ENCODE measurements at regions not wholly inside any gene's neighbourhood (a gene's known extent, or its start where the extent isn't known, plus 50 kb on each side); places are given as distances from the start of the nearest gene placed in this dataset.

DNA sequence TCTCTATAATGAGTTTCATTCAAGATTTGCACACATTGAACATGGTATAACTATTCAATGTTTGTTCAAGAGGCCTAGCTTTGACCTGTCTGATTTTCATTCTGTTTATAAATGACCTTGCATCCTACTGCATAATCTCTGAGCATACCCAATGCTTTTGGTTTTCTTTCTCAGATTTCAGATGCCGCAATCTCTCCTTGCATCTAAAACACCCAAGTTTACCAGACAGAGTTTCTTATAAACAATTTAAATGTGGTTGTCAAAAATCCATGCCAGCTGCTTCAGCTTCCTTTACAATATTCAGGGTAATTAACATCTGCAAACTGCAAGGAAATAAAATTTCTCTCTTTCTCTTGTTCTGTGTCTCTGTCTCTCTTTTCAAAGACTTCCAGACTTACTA lies 123.0 kb upstream of the PCDH18 start:
- DNase-seq (ENCODE audit: insufficient read length, low spot score) (no peak), FAIRE-seq (no peak)
- TF ChIP-seq TAF1 (IDR thresholded peaks at IDR 0.05; ENCODE audit: low read depth, low read length): no peak
- no peak for TF ChIP-seq POU2F2 (IDR thresholded peaks at IDR 0.05; ENCODE audit: low read depth, low read length)
- no peak for TF ChIP-seq PAX5 (IDR thresholded peaks at IDR 0.05; ENCODE audit: insufficient read depth, low read length, severe bottlenecking)

DNA sequence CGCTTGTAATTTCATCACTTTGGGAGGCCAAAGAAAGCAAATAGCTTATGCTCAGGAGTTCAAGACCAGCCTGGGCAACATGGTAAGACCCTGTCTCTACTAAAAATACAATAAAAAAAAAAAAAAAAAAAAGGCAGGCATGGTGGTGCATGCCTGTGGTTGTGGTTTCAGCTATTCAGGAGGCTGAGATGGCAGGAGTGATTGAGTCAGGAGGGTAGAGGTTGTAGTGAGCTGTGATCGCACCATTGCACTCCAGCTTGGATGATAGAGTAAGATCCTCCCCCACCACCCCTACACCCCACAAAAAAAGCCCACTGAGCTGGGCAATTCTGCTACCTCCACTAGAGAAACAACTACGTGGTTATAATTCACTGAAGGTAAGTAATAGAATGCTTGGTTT lies 118.8 kb upstream of the PCDH18 start:
- DNase-seq (ENCODE audit: insufficient read length, low spot score): no peak
- no peak for FAIRE-seq
- TF ChIP-seq PAX5 (IDR thresholded peaks at IDR 0.05; ENCODE audit: insufficient read depth, low read length, severe bottlenecking) (no peak), POLR2AphosphoS5 (IDR thresholded peaks at IDR 0.05; ENCODE audit: low read depth, low read length) (no peak)

DNA sequence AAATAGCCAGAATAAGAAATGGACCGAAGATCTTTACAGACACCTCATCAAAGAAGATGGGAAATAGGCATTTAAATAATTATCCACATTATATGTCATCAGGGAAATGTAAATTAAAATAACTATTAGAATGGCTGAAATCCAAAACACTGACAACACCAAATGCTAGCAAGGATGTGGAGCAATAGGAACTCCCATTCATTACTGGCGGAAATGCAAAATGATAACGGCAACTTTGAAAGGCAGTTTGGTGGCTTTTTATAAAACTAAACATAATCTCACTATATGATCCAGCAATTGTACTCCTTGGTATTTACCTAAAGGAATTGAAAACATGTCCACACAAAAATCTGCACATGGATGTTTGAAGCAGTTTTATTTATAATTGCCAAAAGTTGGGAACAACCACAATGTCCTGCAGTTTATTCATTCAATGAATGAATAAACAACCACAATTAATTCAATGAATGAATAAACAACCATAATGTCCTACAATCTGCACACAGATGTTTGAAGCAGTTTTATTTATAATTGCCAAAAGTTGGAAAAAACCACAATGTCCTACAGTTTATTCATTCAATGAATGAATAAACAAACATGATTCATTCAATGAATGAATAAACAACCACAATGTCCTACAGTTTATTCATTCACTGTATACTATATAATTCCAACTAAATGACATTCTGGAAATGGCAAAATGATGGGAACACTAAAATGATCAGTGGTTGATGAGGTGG lies 117.6 kb upstream of the PCDH18 start:
- TF ChIP-seq POU2F2 (IDR thresholded peaks at IDR 0.05; ENCODE audit: low read depth, low read length): no peak
- TF ChIP-seq POLR2A (IDR thresholded peaks at IDR 0.05; ENCODE audit: low read depth, low read length): no peak
- TF ChIP-seq TAF1 (IDR thresholded peaks at IDR 0.05; ENCODE audit: low read depth, low read length): no peak
- TF ChIP-seq PAX5 (IDR thresholded peaks at IDR 0.05; ENCODE audit: insufficient read depth, low read length, severe bottlenecking): no peak
- TF ChIP-seq SPI1 (IDR thresholded peaks at IDR 0.05; ENCODE audit: low read depth, low read length): no peak
- TF ChIP-seq POLR2AphosphoS5 (IDR thresholded peaks at IDR 0.05; ENCODE audit: low read depth, low read length): no peak
- FAIRE-seq (no peak), DNase-seq (ENCODE audit: insufficient read length, low spot score) (no peak)

DNA sequence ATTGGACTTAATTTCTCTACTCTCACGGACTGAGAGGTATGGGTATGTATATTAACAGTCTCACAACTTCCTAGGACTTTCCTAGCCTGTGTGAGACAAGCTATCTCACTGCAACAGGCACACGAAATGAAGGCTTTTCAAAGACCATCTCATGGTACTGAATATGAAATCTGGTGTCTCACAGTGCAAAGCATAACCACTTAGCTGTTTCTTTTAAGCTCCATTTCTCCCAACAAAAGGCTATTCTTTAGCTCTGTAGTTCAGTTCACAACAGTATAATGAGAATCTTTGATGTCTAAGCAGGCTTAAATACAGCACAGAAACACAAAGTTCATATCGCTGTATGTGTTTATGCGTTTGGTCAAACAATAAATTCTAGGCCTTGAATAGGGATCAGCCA lies 116.2 kb upstream of the PCDH18 start:
- FAIRE-seq: no peak
- TF ChIP-seq POLR2AphosphoS5 (IDR thresholded peaks at IDR 0.05; ENCODE audit: low read depth, low read length): no peak
- TF ChIP-seq PAX5 (IDR thresholded peaks at IDR 0.05; ENCODE audit: insufficient read depth, low read length, severe bottlenecking): no peak
- no peak for TF ChIP-seq TAF1 (IDR thresholded peaks at IDR 0.05; ENCODE audit: low read depth, low read length)
- TF ChIP-seq SPI1 (IDR thresholded peaks at IDR 0.05; ENCODE audit: low read depth, low read length): no peak
- TF ChIP-seq POLR2A (IDR thresholded peaks at IDR 0.05; ENCODE audit: low read depth, low read length): no peak
- no peak for TF ChIP-seq POU2F2 (IDR thresholded peaks at IDR 0.05; ENCODE audit: low read depth, low read length)
- DNase-seq (ENCODE audit: insufficient read length, low spot score): no peak

DNA sequence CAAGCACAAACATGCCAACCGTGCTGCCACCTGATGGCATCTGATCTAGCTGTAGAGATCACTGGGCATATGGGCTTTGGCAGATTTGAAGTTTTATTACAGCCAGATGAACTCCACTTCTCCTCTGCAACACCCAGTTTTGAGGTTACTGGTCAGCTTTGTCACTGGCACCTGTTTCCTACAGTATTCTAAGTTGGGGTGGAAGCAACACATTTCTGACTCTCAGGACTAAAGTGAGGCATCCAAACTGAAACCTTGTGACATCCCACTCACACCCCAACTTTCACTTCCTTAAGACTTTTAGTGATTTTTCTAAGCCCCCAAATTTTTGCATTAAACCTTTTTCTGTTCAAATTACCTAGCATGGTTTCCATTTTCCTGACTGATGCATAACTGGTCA lies 115.1 kb upstream of the PCDH18 start:
- DNase-seq (ENCODE audit: insufficient read length, low spot score) (peak; percentile 19), FAIRE-seq (no peak)
- TF ChIP-seq TAF1 (IDR thresholded peaks at IDR 0.05; ENCODE audit: low read depth, low read length) (no peak), SPI1 (IDR thresholded peaks at IDR 0.05; ENCODE audit: low read depth, low read length) (peak; percentile 94), POLR2A (IDR thresholded peaks at IDR 0.05; ENCODE audit: low read depth, low read length) (no peak)

DNA sequence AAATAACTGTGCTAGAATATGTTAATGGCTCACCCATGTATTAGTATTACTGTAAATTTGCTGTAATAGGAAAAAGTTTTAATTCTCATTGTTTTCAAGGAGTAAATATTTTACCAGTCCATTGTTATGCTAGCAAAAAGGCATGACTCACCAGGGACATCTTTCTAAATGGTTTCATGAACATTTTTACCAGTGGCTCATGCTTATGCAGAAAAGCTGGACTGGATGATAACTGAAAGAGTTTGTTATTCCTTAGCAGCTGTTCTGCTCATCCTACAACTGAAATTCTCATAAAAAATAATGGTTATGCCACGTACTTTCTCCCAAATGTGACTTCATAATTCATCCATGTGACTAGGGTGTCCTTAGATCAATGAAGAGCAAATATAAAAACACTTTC lies 111.9 kb upstream of the PCDH18 start:
- DNase-seq (ENCODE audit: insufficient read length, low spot score): no peak
- no peak for TF ChIP-seq POLR2A (IDR thresholded peaks at IDR 0.05; ENCODE audit: low read depth, low read length)
- no peak for TF ChIP-seq PAX5 (IDR thresholded peaks at IDR 0.05; ENCODE audit: insufficient read depth, low read length, severe bottlenecking)
- TF ChIP-seq TAF1 (IDR thresholded peaks at IDR 0.05; ENCODE audit: low read depth, low read length): no peak
- TF ChIP-seq SPI1 (IDR thresholded peaks at IDR 0.05; ENCODE audit: low read depth, low read length): no peak
- TF ChIP-seq POLR2AphosphoS5 (IDR thresholded peaks at IDR 0.05; ENCODE audit: low read depth, low read length): no peak
- TF ChIP-seq POU2F2 (IDR thresholded peaks at IDR 0.05; ENCODE audit: low read depth, low read length): no peak
- no peak for FAIRE-seq

DNA sequence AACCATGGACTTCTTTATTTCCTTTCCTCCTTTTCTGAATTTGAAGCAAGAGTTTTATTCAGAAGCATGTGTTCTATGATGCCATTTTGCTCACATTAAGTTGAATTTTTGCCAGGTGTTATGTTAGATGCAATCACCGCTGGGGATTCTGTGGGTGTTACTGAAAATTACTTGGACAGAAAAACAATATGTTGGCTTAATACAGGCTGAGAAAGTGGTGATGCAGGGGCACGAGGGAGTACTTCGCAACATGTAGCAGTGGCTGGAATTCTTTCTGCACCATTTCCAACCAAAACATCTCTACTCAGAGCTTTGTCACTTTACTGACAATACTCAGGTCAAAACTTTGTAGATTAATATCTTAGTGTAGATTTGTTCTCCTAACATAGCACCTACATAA lies 109.2 kb upstream of the PCDH18 start:
- TF ChIP-seq POLR2AphosphoS5 (IDR thresholded peaks at IDR 0.05; ENCODE audit: low read depth, low read length) (no peak), SPI1 (IDR thresholded peaks at IDR 0.05; ENCODE audit: low read depth, low read length) (no peak), POU2F2 (IDR thresholded peaks at IDR 0.05; ENCODE audit: low read depth, low read length) (no peak), POLR2A (IDR thresholded peaks at IDR 0.05; ENCODE audit: low read depth, low read length) (no peak), TAF1 (IDR thresholded peaks at IDR 0.05; ENCODE audit: low read depth, low read length) (no peak), PAX5 (IDR thresholded peaks at IDR 0.05; ENCODE audit: insufficient read depth, low read length, severe bottlenecking) (no peak)
- DNase-seq (ENCODE audit: insufficient read length, low spot score) (no peak), FAIRE-seq (no peak)

DNA sequence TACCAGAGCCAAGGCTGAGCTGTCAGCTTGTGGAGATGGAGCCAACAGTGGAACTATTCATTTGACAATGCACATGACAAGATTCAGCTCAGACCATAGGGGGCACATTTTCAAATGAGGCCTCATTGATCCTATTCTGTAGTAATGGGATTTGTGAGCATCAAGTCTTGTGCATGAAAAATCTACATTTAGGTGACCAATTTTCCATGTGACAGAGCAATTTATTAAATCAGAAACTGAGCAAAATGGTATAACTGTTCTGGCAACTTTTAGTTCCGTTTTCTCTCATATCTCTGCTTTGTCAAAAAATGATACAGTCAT lies 108.5 kb upstream of the PCDH18 start:
- no peak for TF ChIP-seq POLR2AphosphoS5 (IDR thresholded peaks at IDR 0.05; ENCODE audit: low read depth, low read length)
- TF ChIP-seq SPI1 (IDR thresholded peaks at IDR 0.05; ENCODE audit: low read depth, low read length): no peak
- no peak for TF ChIP-seq POU2F2 (IDR thresholded peaks at IDR 0.05; ENCODE audit: low read depth, low read length)
- no peak for TF ChIP-seq TAF1 (IDR thresholded peaks at IDR 0.05; ENCODE audit: low read depth, low read length)
- no peak for TF ChIP-seq POLR2A (IDR thresholded peaks at IDR 0.05; ENCODE audit: low read depth, low read length)
- no peak for TF ChIP-seq PAX5 (IDR thresholded peaks at IDR 0.05; ENCODE audit: insufficient read depth, low read length, severe bottlenecking)
- DNase-seq (ENCODE audit: insufficient read length, low spot score): no peak
- no peak for FAIRE-seq

DNA sequence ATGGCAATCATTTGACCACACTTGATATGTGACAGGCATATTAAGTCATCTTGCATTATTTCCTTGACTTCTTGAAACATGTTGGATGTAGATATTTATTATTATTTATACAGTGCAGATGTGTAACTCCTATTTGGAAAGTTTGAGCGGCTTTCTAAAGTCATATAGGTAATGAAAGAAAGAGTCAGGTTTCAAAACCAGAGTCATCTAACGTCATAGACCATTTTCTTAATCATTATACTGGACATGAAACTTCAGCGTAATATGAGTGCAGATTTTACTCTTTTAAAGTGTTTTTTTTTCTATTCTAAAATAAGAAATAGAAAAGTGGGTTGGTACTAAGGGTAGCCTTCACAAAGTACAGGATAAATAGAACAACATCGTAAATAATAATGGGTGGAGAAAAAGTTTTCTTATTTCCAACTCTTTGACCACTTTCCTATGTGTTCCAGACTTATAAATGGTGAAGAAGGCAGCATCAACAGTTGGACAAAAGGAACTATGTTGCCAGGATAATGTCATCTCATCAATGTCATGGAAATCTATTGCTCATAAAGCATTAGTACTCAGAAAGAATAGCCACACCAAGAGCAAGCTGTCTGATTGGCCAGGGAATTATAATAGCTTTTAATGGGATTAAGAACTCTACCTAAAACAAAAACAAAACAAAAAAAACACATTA lies 108.0 kb upstream of the PCDH18 start:
- no peak for TF ChIP-seq POLR2AphosphoS5 (IDR thresholded peaks at IDR 0.05; ENCODE audit: low read depth, low read length)
- no peak for TF ChIP-seq POU2F2 (IDR thresholded peaks at IDR 0.05; ENCODE audit: low read depth, low read length)
- no peak for TF ChIP-seq PAX5 (IDR thresholded peaks at IDR 0.05; ENCODE audit: insufficient read depth, low read length, severe bottlenecking)
- no peak for TF ChIP-seq SPI1 (IDR thresholded peaks at IDR 0.05; ENCODE audit: low read depth, low read length)
- no peak for TF ChIP-seq TAF1 (IDR thresholded peaks at IDR 0.05; ENCODE audit: low read depth, low read length)
- no peak for DNase-seq (ENCODE audit: insufficient read length, low spot score)
- no peak for FAIRE-seq

DNA sequence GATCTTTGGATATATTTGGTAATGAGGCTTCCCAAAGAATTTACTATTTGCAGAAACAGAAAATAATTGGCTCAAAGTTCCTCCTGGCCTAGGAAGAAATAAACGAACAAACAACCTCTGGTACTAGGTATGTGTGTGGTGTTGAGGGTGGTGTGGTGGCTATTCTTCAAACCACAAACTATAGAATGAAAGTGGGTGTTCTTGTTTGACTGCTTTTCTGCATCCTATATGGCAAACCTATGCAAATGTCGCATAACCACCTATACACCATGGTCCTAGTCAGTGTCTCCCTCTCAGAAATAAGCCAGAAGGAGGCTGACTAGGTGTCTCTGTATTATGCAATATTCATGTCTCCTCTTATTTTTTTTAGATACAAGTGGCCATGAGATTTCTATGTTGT lies 106.6 kb upstream of the PCDH18 start:
- no peak for FAIRE-seq
- TF ChIP-seq SPI1 (IDR thresholded peaks at IDR 0.05; ENCODE audit: low read depth, low read length) (no peak), PAX5 (IDR thresholded peaks at IDR 0.05; ENCODE audit: insufficient read depth, low read length, severe bottlenecking) (no peak), TAF1 (IDR thresholded peaks at IDR 0.05; ENCODE audit: low read depth, low read length) (no peak), POLR2A (IDR thresholded peaks at IDR 0.05; ENCODE audit: low read depth, low read length) (no peak), POU2F2 (IDR thresholded peaks at IDR 0.05; ENCODE audit: low read depth, low read length) (peak; percentile 64; the same call in 1 of the 2 replicates)
- DNase-seq (ENCODE audit: insufficient read length, low spot score): no peak

Measured in GM12891 (cell line).